H9 (cell line): ENCODE measurements at regions not wholly inside any gene's neighbourhood (a gene's known extent, or its start where the extent isn't known, plus 50 kb on each side); places are given as distances from the start of the nearest gene placed in this dataset.
A peak's percentile ranks its signal among the peaks of the same experiment; 100 is the strongest.

ENCODE experiments used
- DNase-seq: peaks from one replicate; pipeline ENCODE4 v3.0.0-alpha.2; 2017
- H2AFZ ChIP-seq: one replicate; pipeline ENCODE4 v1.6.1; 2013; ENCODE audit warnings: mild to moderate bottlenecking, low read length, control low read depth, moderate library complexity
- H2AK5ac ChIP-seq: 2 replicates; pipeline ENCODE4 v1.6.1; 2013; ENCODE audit warnings: low read length, control low read depth, mixed read lengths; ENCODE audit not compliant: insufficient read length
- H2BK120ac ChIP-seq: one replicate; pipeline ENCODE4 v1.6.1; 2013; ENCODE audit warnings: low read depth, mild to moderate bottlenecking, low read length, control low read depth, inconsistent platforms; ENCODE audit not compliant: poor library complexity, severe bottlenecking
- H2BK12ac ChIP-seq: 2 replicates; pipeline ENCODE4 v1.6.1; 2013; ENCODE audit warnings: low read length, control low read depth, mixed read lengths, low read depth; ENCODE audit not compliant: insufficient read length
- H2BK15ac ChIP-seq: 2 replicates; pipeline ENCODE4 v1.6.1; 2013; ENCODE audit warnings: low read depth, low read length, control low read depth
- H2BK20ac ChIP-seq: one replicate; pipeline ENCODE4 v1.6.1; 2013; ENCODE audit warnings: low read depth, mild to moderate bottlenecking, low read length, control low read depth, inconsistent platforms; ENCODE audit not compliant: poor library complexity, severe bottlenecking
- H2BK5ac ChIP-seq: 2 replicates; pipeline ENCODE4 v1.6.1; 2013; ENCODE audit warnings: low read length, control low read depth, mixed read lengths; ENCODE audit not compliant: insufficient read length
- H3K14ac ChIP-seq: 2 replicates; pipeline ENCODE4 v1.6.1; 2013; ENCODE audit warnings: low read length, control low read depth; ENCODE audit not compliant: insufficient read depth
- H3K18ac ChIP-seq: 2 replicates; pipeline ENCODE4 v1.6.1; 2013; ENCODE audit warnings: low read depth, mild to moderate bottlenecking, mixed read lengths, low read length, control low read depth; ENCODE audit not compliant: insufficient read length
- H3K23ac ChIP-seq: 2 replicates; pipeline ENCODE4 v1.6.1; 2013; ENCODE audit warnings: low read length, control low read depth, mixed read lengths, low read depth; ENCODE audit not compliant: insufficient read length
- H3K23me2 ChIP-seq: 2 replicates; pipeline ENCODE4 v1.6.1; 2013; ENCODE audit warnings: low read depth, mild to moderate bottlenecking, mixed read lengths, low read length, control low read depth; ENCODE audit not compliant: insufficient read length, poor library complexity, severe bottlenecking
- H3K27ac ChIP-seq: 2 replicates; pipeline ENCODE4 v1.5.1; 2013; ENCODE audit warnings: low read length, control low read depth, mixed read lengths, low read depth; ENCODE audit not compliant: insufficient read length
- H3K27me3 ChIP-seq: 2 replicates; pipeline ENCODE4 v1.6.1; 2013; ENCODE audit warnings: low read length, control low read depth, inconsistent platforms; ENCODE audit not compliant: insufficient read depth
- H3K4ac ChIP-seq: 2 replicates; pipeline ENCODE4 v1.6.1; 2013; ENCODE audit warnings: low read depth, mild to moderate bottlenecking, control low read depth, inconsistent platforms, low read length, moderate library complexity
- H3K4me1 ChIP-seq: 2 replicates; pipeline ENCODE4 v1.6.1; 2013; ENCODE audit warnings: low read length, control low read depth, inconsistent platforms; ENCODE audit not compliant: insufficient read depth
- H3K4me2 ChIP-seq: 2 replicates; pipeline ENCODE4 v1.6.1; 2013; ENCODE audit warnings: low read length, control low read depth, mixed read lengths; ENCODE audit not compliant: insufficient read length, insufficient read depth
- H3K56ac ChIP-seq: 2 replicates; pipeline ENCODE4 v1.6.1; 2013; ENCODE audit warnings: low read depth, mild to moderate bottlenecking, mixed read lengths, low read length, control low read depth; ENCODE audit not compliant: insufficient read length
- H3K79me1 ChIP-seq: 2 replicates; pipeline ENCODE4 v1.6.1; 2013; ENCODE audit warnings: low read depth, mild to moderate bottlenecking, moderate library complexity, low read length, control low read depth, inconsistent platforms; ENCODE audit not compliant: insufficient read depth, poor library complexity, severe bottlenecking
- H3K79me2 ChIP-seq: 2 replicates; pipeline ENCODE4 v1.6.1; 2013; ENCODE audit warnings: low read length, control low read depth, inconsistent platforms; ENCODE audit not compliant: insufficient read depth
- H3K9ac ChIP-seq: 2 replicates; pipeline ENCODE4 v1.6.1; 2013; ENCODE audit warnings: low read length, control low read depth, mixed read lengths; ENCODE audit not compliant: insufficient read length; ENCODE audit errors: extremely low read depth
- H3K9me3 ChIP-seq: one replicate; pipeline ENCODE4 v1.6.1; 2013; ENCODE audit warnings: low read depth, low read length, inconsistent platforms; ENCODE audit not compliant: control insufficient read depth
- H3T11ph ChIP-seq: one replicate; pipeline ENCODE4 v1.6.1; 2013; ENCODE audit warnings: mild to moderate bottlenecking, low read length, control low read depth, inconsistent platforms
- H4K20me1 ChIP-seq: one replicate; pipeline ENCODE4 v1.6.1; 2013; ENCODE audit not compliant: control insufficient read depth, insufficient read length, insufficient read depth
- H4K5ac ChIP-seq: 2 replicates; pipeline ENCODE4 v1.6.1; 2013; ENCODE audit warnings: low read depth, mild to moderate bottlenecking, mixed read lengths, low read length, control low read depth; ENCODE audit not compliant: insufficient read length
- H4K8ac ChIP-seq: replicated peaks from 2 replicates; pipeline ENCODE4 v1.6.1; 2013; ENCODE audit warnings: low read length, control low read depth, mixed read lengths, low read depth; ENCODE audit not compliant: insufficient read length
- H4K91ac ChIP-seq: 2 replicates; pipeline ENCODE4 v1.6.1; 2013; ENCODE audit warnings: low read depth, mild to moderate bottlenecking, moderate library complexity, mixed read lengths, low read length, control low read depth; ENCODE audit not compliant: insufficient read length
- H3K27ac Mint-ChIP-seq, 3 experiments: 2 replicates in 2 of 3; 3 replicates in 1 of 3; pipeline ENCODE4 v1.8.0; 2020 to 2021; ENCODE audit warnings: mixed read lengths in 3 of 3, mild to moderate bottlenecking in 1 of 3, moderate library complexity in 1 of 3
- H3K27me3 Mint-ChIP-seq: 2 replicates; pipeline ENCODE4 v1.8.0; 2021; ENCODE audit warnings: low read depth, mild to moderate bottlenecking, moderate library complexity, mixed read lengths
- H3K36me3 Mint-ChIP-seq, 3 experiments: 2 replicates in 2 of 3; 3 replicates in 1 of 3; pipeline ENCODE4 v1.8.0; 2020 to 2021; ENCODE audit warnings: low read depth in 3 of 3, mixed read lengths in 3 of 3; ENCODE audit not compliant: insufficient read depth in 1 of 3
- H3K4me1 Mint-ChIP-seq, 2 experiments: 2 replicates each; pipeline ENCODE4 v1.8.0; 2020; ENCODE audit warnings: mixed read lengths in 2 of 2
- H3K4me3 Mint-ChIP-seq, 2 experiments: 2 replicates in 1 of 2; 3 replicates in 1 of 2; pipeline ENCODE4 v1.8.0; 2020 to 2021; ENCODE audit warnings: mild to moderate bottlenecking in 2 of 2, mixed read lengths in 2 of 2, moderate library complexity in 1 of 2
- H3K9me3 Mint-ChIP-seq, 2 experiments: 2 replicates in 1 of 2; 3 replicates in 1 of 2; pipeline ENCODE4 v1.8.0; 2020; ENCODE audit warnings: mild to moderate bottlenecking in 2 of 2, mixed read lengths in 2 of 2, moderate library complexity in 1 of 2
- WGBS: extraction: QIAGEN DNeasy Blood & Tissue Kit; methylation state at CpG from one replicate; pipeline ENCODE4 v1.1.7; 2013; ENCODE audit warnings: missing lambda C conversion rate, low lambda C conversion rate, mixed read lengths; ENCODE audit not compliant: insufficient read length; ENCODE audit errors: extremely low coverage; 5-methylcytosine and 5-hydroxymethylcytosine counted together
- TF ChIP-seq, protein P1 (sequence below): fragments of 200-600 bp; sonication (generic); conservative IDR thresholded peaks from 3 replicates; pipeline ENCODE4 v1.8.0; 2021; ENCODE audit warnings: antibody characterized with exemption, mild to moderate bottlenecking

DNA sequence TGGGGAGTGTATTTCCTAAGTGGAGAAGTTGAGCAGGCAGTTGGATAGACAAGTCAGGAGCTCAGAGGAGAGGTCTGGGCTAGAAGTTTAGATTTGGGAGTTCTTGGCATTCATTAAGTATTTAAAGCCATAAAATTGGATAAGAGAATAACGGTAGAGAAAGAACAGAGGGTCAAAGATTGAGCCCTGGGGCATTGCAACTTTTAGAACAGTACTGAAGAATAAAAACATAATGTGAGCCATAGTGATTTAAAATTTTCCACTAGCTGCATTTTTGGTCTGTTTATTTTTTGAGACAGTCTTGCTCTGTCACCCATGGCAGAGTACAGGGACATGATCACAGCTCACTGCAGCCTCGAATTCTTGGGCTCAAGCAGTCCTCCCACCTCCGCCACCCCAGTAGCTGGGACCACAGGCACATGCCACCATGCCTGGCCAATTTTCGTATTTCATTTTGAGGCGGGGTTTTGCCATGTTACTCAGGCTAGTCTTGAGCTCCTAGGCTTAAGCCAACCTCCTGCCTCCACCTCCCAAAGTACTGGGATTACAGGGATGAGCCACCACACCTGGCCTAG is 85.9 kb upstream of the SOX13 start:
- Histone ChIP-seq H2AFZ (no peak overlapping the region), H2BK20ac (no peak overlapping the region), H3K9me3 (no peaks in the 10 kb centered on the region), H3T11ph (no peak overlapping the region), H3K56ac (no peak overlapping the region), H3K9ac (no peak overlapping the region), H3K14ac (no peak overlapping the region), H2BK15ac (no peak overlapping the region), H3K27me3 (no peaks in the 10 kb centered on the region), H2BK12ac (peak overlapping the region; percentile 66), H2BK5ac (no peak overlapping the region), H3K4me1 (peaks cover 4% of the 10 kb centered on the region; the same call in 1 of the 2 replicates), H4K8ac (no peak overlapping the region), H3K4me2 (no peak overlapping the region), H3K27ac (no peak overlapping the region), H3K79me2 (no peaks in the 10 kb centered on the region), H3K18ac (no peak overlapping the region), H4K91ac (no peak overlapping the region), H3K23me2 (no peaks in the 10 kb centered on the region), H4K5ac (no peak overlapping the region), H2BK120ac (no peak overlapping the region), H3K4ac (no peak overlapping the region), H3K23ac (no peak overlapping the region), H2AK5ac (no peak overlapping the region), H4K20me1 (no peaks in the 10 kb centered on the region), H3K79me1 (no peaks in the 10 kb centered on the region)
- Mint-ChIP-seq H3K27ac (peak overlapping the region in 1 of 3 experiments; percentile 16; a peak in 2 of 7 replicates), H3K9me3 (peaks cover 39 to 41% of the 10 kb centered on the region in 2 experiments), H3K4me1 (peaks cover 39 to 47% of the 10 kb centered on the region in 2 experiments), H3K4me3 (no peak overlapping the region), H3K36me3 (peaks cover 11 to 47% (median 20%) of the 10 kb centered on the region in 3 experiments), H3K27me3 (no peaks in the 10 kb centered on the region; the same call in none of the 2 replicates)
- TF ChIP-seq, protein P1, sequence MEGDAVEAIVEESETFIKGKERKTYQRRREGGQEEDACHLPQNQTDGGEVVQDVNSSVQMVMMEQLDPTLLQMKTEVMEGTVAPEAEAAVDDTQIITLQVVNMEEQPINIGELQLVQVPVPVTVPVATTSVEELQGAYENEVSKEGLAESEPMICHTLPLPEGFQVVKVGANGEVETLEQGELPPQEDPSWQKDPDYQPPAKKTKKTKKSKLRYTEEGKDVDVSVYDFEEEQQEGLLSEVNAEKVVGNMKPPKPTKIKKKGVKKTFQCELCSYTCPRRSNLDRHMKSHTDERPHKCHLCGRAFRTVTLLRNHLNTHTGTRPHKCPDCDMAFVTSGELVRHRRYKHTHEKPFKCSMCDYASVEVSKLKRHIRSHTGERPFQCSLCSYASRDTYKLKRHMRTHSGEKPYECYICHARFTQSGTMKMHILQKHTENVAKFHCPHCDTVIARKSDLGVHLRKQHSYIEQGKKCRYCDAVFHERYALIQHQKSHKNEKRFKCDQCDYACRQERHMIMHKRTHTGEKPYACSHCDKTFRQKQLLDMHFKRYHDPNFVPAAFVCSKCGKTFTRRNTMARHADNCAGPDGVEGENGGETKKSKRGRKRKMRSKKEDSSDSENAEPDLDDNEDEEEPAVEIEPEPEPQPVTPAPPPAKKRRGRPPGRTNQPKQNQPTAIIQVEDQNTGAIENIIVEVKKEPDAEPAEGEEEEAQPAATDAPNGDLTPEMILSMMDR: no peak
- DNase-seq: no peak
- WGBS: no CpG with 5 or more reads among the region's 5 CpGs
